HG02642 (cell line): ENCODE measurements at regions not wholly inside any gene's neighbourhood (a gene's known extent, or its start where the extent isn't known, plus 50 kb on each side); places are given as distances from the start of the nearest gene placed in this dataset.
"Not testable (repeated sequence)": the region's sequence is repeated elsewhere in the genome, so short reads cannot be mapped to it uniquely, and the experiment has no call there.

ENCODE experiments used
- ATAC-seq: cut with Tn5 transposase; IDR thresholded peaks from one replicate; pipeline ENCODE4 v1.9.1; 2021; ENCODE audit warnings: mild to moderate bottlenecking; ENCODE audit not compliant: unreplicated experiment, poor library complexity

DNA sequence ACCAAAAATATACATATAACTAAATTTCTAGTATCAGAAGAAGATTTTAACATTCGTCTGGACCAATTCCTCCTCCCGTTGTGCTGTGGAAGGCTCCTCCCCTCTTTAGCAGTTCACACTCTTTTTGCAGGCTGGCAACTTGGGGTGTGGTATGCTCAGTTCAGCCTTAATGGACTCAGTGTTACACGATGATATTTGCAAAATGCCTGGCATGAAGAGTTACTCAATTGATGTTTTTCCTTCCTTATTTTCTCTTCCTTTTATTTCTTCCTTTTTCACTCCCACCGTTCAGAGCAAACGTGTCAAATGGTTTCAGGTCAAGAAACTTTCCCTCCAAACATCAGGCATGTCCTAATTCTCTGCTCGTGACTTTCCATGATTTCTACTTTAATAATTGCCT, 248.3 kb downstream of the PHF14 start:
- ATAC-seq = no peak

DNA sequence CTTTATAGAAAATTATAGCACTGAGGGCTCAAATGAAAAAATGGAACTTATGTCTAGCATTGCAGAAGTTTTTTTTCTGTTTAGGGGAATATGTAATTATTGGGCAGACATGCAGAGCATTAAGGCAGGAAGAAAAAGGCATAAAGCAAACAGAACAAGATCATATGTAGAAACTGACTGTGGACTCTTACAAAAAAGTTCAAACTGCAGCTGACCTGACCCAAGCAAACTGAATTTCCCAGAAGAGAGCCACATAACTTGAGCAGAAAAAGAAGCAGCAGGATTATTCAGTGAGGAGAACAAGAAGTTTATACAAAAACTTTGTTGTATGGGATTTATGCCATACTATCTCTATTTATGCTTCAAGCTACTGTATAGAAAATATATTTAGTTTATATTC, 250.9 kb downstream of the PHF14 start:
- no peak for ATAC-seq

DNA sequence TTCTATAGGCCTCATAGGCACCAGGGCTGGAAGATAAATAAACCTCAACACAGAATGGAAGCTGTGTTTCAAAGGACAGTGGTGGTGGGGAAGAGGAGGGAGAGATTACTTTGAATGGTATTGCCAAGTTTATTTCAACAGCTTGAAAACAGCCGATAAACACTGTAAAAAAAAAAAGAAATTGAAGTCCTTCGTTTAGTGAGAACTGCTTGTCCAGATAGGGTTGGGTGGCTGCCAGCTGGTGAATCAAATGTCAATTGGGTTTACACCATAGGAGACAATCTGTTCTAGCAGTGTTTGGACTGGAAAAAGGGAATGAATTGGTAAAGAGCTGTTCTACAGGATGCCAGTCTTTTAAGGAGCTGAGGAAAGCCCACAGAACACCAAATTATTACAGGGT, 254.8 kb downstream of the PHF14 start:
- ATAC-seq = no peak

DNA sequence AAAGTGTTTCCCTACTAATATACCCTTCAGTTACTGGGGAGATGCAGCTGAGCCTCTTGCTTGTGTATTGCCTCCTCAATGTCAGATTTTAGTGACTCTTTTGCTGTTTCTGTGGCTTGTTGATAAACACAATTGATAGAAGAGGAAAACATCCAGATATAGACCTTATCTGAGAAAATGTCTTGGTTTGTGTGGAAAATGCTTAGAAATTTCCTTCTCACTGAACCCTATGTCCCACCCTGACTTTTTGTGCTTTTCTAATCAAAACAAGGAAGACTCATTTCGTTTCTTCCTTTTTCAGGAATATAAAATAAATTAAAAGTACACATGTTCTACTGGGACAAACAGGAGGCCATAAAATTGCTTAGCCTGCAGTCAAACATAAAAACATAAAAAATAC, 257.5 kb downstream of the PHF14 start:
- ATAC-seq = no peak

DNA sequence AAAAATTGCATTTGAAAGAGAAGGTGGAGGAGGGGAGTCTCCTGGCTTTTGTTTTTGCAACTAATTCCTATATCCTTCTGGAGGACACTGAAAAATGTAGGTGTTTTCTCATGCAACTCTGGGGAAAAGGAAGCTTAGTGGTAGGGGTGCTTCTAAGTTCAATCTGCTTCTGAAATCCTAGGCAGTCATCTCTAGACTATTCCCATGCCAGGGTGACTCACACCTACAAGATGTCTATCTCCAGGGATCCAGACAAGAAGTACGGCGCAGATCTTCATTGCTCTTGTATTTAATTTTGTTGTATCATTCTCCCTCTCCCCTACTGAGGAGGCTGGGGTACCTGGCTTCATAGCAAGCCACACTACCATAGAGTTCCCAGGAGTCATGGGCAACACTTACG, 258.8 kb downstream of the PHF14 start:
- no peak for ATAC-seq

DNA sequence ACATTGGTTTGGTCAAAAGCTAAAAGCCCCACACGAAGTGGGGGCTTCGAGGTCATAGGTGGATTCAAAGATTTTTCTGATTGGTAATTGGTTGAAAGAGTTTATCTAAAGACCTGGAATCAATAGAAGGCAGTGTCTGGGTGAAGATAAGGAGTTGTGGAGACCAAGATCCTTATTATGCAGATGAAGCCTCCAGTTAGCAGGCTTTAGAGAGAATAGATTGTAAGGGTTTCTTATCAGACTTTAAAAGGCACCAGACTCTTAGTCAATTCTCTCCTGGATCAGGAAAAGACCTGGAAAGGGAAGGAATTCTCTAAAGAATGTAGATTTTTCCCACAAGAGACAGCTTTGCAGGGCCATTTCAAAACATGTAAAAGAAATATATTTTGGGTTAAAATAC, 260.2 kb downstream of the PHF14 start:
- ATAC-seq = no peak

DNA sequence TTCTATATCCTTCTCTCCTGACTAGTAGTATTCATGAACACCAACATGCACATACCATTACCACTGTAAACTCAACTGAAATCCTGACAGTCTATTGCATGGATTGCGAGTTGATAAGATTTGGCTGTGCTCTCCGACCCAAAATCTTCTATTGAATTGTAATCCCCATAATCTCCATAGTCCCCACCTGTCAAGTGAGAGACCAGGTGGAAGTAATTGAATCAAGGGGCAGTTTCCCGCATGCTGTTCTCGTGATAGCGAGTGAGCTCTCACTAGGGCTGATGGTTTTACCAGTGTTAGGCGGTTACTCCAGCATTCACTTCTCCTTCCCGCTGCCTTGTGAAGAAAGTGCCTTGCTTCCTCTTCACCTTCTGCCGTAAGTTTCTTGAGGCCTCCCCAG, 261.8 kb downstream of the PHF14 start:
- no peak for ATAC-seq

DNA sequence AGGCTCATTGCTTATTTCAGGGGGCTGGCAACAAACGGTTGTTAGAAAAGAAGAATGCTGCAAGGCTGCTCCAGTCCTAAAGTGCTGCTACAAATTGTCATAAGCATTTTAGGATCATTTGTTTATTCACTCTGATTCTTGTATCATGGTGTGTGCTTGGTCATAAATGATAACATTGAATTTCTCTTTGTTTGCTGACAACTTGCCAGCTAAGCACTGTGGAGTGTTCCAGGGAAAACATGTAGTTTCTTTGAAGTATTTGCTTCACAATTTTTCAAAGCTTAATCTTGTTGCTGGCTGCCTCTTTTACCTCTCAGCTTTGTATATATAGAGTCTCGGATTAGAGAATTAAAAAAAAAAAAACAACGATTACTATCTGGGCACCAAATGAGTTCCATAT, 263.0 kb downstream of the PHF14 start:
- no peak for ATAC-seq

DNA sequence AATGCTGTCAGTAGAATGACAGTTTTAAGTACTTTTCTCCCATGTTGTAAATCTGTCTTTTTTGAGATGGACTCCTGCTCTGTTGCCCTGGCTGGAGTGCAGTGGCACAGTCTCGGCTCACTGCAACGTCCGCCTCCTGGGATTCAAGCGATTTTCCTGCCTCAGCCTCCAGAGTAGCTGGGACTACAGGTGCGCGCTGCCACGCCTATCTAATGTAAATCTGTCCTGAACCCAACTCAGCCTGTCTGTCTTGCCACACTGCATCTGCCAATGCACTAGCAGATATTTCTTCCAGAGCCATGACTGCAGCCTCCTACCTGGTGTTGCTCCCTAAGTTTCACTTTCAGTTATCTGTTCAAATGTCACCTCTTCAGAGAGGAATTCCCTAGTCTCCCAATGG, 264.1 kb downstream of the PHF14 start:
- ATAC-seq = no peak

DNA sequence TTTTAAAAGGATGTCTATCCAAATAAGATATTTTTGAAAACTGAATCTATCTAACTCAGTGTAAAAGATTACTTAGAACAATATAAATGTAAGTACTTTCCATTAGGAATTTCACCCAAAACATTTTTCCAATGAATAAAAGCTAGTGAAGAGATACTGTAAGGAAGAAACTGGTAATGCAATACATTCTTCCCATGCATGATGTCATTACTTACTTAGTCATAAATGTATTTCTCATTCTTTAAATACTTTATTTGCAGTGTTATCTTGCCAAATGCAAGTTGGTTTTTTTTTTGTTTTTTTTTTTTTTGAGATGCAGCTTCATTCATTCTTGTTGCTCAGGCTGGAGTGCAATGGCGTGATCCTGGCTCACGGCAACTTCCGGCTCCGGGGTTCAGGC, 265.6 kb downstream of the PHF14 start:
- no peak for ATAC-seq

DNA sequence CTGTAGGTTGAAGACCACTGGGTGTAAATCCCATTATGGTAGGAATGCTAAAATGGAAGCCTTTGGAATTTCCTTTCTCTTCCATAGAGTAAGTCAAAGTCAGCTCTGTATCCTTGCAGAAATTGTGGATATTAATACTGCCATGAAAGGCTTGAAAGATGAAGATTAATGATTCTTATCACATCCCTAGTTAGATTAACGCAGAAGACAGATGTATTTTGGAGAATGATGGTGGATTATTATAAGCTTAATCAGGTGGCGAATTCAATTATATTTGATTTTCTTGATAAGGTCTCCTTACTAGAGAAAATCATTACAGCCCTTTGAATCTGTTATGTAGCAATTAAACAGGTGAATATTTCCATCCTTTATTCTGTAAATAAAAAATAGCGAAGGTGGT, 270.1 kb downstream of the PHF14 start:
- no peak for ATAC-seq

DNA sequence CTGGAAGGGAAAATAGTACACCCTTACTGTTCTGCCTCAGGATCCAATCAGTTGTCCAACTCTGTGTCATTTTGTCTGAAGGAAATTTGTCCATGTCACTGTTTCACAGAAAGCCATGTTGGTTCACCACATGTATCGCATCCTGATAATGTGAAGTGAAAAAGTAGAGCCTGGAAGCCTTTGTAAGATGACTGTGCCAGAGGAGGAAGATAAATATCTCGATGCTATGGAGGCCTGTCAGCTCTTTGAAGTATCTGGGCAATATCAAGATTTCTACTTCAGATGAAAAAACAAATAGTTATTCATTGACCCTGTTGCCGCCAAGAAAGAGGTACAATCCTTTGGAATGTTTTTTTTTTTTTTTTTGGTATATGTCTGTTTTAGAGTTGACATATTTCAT, 270.5 kb downstream of the PHF14 start:
- no peak for ATAC-seq

DNA sequence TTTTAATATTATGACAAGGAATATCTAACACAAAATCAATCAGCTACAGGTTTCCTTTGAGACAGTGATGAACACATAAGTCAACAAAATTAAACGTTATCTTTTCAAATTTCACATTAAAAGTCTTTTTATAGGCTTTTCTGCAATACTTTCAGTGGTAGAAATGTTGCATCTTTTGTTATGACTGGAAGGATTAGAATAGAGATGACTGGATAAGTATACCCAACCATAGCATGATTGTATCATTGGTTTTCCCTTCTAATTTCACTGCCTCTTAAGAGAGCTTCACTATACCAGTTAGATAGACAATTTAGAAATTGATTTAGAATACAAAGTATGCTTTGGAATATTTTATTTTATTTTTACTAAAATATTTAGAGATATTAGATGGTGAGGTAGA, 273.9 kb downstream of the PHF14 start:
- ATAC-seq = no peak

DNA sequence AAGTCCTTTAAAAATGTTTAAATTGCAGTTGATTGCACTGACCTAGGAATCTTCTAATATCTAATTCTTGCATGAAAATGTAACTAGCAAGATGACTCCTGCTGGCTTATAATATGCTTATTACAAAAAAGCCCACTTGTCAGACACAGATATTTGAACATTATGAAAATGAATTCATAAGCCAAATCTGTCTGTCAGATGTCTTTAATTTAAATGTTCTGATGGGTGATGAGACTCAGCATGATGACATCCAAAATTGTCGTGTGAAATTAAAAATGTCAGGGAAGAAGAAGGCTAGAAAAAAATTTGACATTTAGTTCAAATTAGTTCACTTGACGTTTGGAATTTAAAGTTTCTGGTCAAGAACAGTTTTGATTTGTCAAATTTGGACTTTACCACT, 277.8 kb downstream of the PHF14 start:
- ATAC-seq = no peak

DNA sequence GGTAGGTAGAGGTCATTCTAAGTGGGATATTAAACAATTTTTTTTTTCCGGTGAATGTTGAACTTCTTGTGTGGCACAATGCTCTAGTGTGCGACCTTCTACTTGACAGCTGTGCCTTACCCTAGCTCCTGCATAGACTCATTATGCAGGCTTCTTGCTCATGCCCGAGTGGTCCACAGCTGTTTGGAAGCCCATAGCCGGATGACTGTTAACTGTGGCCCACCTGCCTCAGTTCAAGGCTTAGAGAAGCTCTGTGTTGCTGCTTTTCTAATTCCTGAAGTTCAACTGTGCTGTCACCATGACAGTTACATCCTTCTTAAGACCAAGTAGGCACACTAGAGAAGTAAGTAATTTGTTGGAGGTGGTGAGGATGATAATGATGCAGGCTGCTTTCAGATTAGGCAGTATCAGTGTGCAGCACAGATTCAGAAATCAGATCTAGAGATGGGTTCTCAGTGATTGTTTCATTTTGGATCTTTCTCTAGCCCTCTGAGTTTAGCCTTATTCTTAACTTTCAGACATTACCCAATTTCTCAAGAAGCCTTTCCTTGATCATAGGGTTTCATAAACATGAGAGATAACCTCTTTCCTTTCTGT, 278.4 kb downstream of the PHF14 start:
- no peak for ATAC-seq

DNA sequence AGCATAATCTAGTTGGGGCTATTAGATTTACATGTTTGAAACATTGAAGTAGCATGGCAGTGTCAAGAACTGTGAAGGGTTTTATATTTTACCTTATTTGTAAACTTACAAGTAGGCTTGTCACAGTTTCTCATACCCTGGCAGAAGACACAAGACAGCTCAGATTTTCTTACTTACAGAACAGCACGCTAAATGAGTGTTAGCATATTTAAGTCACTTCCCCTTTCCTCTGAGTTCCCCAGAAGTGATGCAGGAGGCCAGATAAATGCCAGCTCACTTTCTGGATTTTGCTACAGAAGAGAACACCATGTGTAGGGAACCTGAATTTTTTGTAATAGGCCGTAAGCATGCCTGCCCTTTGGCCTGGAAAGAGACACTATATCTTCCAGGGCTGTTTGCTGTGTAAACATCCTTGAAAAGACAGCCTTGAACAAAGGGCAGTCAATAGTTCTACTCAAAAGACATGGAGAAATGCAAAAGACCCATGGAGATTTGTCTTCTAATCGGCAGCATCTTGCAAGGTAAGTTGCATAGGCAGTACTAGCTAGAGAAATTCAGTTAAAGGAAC, 279.1 kb downstream of the PHF14 start:
- no peak for ATAC-seq

DNA sequence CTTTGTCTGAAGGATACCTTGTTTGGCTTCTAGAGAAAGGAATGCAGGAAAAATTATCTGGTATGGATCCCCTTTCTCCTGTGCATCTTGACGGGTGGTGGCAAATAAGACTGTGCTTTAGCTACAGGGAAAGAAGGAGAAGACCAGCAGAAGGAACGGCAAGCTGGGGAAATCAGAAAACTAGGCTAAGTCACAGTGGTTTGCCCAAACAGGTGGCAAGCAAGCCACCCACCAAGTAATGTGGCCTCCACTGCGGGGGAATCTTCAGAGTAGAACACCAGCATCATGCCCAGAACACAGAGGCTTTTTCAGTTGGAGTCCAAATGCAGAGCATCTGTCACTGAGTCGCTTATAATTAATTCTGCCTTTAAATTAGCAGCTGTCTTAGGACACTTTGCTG, 282.8 kb downstream of the PHF14 start:
- no peak for ATAC-seq

DNA sequence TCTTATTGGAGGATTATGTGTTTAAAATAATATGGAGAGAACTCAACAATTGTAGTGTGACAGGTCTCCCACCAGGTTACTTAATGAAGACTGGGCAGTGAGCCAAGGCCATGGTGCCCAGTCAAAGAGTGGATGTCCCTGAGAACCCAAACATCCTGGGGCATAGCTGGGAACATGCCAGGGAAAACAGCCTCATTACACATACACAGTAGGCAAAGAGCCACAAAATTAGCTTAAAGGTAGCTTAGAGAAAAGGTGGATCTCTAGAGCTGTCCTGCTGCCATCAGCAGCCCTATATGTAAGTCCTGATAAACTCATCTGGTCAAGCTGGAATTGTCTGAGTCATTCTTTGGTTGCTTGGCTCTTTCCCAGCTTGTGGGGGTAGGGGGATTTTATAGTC, 287.8 kb downstream of the PHF14 start:
- no peak for ATAC-seq

DNA sequence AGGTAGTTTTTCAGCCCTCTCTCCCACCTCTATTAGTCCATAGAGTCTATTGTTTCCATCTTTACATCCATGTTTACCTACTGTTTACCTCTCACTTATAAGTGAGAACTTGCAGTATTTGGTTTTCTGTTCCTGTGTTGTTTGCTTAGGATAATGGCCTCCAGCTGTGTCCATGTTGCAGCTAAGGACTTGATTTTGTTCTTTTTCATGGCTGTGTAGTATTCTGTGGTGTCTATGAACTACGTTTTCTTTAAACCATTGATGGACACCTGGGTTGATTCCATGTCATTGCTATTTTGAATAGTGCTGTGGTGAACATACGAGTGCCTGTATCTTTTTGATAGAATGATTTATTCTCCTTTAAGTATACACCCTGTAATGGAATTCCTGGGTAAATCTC, 292.4 kb downstream of the PHF14 start:
- no peak for ATAC-seq

DNA sequence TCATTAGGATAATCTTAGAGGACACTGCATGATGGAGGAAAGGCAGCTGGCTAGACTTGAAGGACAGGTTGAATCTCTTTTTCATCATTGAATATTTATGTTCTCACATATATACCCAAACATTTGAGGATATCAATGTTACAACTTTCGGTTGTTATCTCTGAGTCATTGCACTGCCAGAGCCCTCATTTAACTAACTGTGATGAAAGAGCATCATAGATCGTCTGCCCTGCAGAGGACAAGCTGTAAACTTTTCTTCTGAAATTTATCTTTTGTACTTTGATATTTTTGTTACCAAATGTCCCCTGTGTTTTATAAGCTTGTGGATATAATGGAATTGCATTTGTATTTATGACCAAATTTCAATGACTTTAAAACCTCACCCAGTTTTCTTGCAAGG, 298.7 kb downstream of the PHF14 start:
- no peak for ATAC-seq

DNA sequence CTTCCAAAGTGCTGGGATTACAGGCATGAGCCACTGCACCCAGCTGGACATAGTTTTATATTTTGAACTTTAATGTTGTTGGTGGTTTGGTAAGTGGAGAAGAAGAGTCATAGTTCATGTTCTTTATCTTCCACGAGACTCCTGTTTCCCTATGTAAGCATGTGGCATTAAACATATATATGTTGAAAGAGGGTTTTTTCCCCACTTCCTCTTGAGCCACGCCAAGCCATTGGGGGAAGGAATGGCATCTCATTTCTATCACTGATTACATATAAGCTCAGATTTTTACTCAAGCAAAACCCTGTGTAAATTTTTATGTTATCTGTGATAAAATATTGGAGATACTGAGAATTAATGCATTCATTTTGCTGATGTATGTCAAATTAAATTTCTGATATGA, 300.4 kb downstream of the PHF14 start:
- ATAC-seq = no peak

DNA sequence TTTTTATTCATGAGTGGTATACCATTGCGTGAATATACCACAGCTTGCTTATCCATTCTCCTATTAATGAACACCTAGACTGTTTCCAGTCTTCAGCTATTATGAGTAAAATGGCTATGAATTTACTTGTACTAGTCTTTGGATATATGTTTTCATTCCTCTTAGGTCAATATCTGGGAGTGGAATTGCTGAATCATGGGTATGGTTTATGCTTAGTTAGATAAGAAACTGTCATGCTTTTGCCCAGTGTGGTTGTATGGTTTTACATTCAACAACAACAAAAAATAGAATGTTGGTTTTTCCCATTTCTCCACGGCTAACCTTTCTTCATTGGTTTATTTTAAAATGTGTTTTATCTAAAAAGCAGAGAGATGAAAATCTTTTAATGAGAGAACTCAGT, 308.3 kb downstream of the PHF14 start:
- no peak for ATAC-seq

DNA sequence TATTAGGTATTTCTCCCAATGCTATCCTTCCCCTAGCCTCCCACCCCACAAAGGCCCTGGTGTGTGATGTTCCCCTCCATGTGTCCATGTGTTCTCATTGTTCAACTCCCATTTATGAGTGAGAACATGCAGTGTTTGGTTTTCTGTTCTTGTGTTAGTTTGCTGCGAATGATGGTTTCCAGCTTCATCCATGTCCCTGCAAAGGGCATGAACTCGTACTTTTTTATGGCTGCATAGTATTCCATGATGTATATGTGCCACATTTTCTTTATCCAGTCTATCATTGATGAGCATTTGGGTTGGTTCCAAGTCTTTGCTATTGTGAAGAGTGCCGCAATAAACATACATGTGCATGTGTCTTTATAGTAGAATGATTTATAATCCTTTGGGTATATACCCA, 309.9 kb downstream of the PHF14 start:
- not testable (repeated sequence) for ATAC-seq
